ENCODE measurements at regions not wholly inside any gene's neighbourhood (a gene's known extent, or its start where the extent isn't known, plus 50 kb on each side); places are given as distances from the start of the nearest gene placed in this dataset.
A peak's percentile ranks its signal among the peaks of the same experiment; 100 is the strongest.

DNA sequence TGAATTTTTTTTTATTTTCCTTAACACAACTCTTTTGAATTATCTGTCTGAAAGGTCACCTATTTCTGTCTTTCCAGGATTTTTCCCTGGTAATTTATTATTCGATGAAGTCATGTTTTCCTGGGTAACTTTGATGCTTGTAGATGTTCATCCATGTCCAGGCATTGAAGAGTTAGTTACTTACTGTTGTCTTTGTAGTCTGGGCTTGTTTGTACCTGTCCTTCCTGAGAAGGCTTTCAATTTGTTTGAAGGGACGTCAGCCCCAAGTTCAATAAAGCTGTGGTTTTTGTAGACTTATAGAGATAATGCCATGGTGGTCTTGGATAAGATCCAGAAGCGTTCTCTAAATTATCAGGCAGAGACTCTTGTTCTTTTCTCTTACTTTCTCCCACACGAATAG, 252.4 kb upstream of the ARHGAP24 start:
- no peak for DNase-seq
- no peaks in the 10 kb centered on the region for H3K9me3 ChIP-seq (ENCODE audit: severe bottlenecking)

DNA sequence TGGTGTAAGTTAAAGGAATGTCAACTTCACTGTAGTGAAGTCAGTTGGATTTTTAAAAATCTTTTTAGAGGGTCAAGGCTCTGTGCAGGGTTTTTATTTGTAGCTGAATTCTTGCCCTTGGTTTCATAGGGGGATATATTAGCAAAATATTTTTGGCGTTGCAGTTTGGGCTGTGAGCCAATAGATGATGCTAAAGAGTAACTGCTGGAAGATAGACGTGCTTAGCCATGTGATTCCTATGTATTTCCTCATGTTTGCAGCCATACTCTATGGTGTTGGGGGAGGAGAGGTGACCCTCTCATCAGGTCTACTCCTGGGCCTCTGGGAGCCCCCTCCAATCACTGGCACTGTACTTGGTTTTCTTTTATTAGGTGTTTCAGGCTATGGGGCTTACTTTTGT, 246.7 kb upstream of the ARHGAP24 start:
- H3K27ac ChIP-seq, result no peak overlapping the region
- no peaks in the 10 kb centered on the region for H3K36me3 ChIP-seq
- H3K4me3 ChIP-seq (ENCODE audit: low read depth, low read length), result no peak overlapping the region
- H3K9me3 ChIP-seq (ENCODE audit: severe bottlenecking), result no peaks in the 10 kb centered on the region
- TF ChIP-seq, protein P1, sequence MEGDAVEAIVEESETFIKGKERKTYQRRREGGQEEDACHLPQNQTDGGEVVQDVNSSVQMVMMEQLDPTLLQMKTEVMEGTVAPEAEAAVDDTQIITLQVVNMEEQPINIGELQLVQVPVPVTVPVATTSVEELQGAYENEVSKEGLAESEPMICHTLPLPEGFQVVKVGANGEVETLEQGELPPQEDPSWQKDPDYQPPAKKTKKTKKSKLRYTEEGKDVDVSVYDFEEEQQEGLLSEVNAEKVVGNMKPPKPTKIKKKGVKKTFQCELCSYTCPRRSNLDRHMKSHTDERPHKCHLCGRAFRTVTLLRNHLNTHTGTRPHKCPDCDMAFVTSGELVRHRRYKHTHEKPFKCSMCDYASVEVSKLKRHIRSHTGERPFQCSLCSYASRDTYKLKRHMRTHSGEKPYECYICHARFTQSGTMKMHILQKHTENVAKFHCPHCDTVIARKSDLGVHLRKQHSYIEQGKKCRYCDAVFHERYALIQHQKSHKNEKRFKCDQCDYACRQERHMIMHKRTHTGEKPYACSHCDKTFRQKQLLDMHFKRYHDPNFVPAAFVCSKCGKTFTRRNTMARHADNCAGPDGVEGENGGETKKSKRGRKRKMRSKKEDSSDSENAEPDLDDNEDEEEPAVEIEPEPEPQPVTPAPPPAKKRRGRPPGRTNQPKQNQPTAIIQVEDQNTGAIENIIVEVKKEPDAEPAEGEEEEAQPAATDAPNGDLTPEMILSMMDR (IDR thresholded peaks at IDR 0.05; ENCODE audit: low read depth, low read length), result peak; percentile 50
- no peak for DNase-seq
- no peaks in the 10 kb centered on the region for H3K27me3 ChIP-seq (ENCODE audit: insufficient read depth, low read depth, severe bottlenecking)

More for the DNA sequence above, 252.4 kb upstream of the ARHGAP24 start:
- Histone ChIP-seq H3K4me3 (ENCODE audit: low read depth, low read length) (no peak overlapping the region), H3K36me3 (no peaks in the 10 kb centered on the region), H3K27me3 (ENCODE audit: insufficient read depth, low read depth, severe bottlenecking) (no peaks in the 10 kb centered on the region), H3K27ac (no peak overlapping the region)
- TF ChIP-seq, protein P1 (IDR thresholded peaks at IDR 0.05; ENCODE audit: low read depth, low read length), result no peak

DNA sequence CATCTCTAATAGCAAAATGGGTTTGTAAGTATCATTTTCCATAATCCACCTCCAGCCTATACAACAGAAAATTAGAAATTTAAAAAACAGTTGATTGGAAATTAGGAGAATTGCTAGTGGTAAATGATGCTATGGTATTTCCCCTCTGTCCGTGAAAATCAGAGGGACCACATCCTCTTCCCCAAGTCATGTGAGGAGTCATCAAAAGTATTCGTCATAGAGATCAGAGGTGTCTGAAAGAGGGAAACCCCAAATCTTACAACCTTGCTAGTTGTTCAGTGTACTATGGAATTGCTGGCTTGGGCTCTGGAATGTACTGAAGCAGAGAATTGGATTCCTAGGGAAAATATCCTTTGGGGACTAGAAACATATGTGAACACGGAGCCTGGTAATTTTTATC, 241.4 kb upstream of the ARHGAP24 start:
- no peak overlapping the region for H3K4me3 ChIP-seq (ENCODE audit: low read depth, low read length)
- DNase-seq, result no peak
- H3K9me3 ChIP-seq (ENCODE audit: severe bottlenecking), result no peaks in the 10 kb centered on the region
- H3K27me3 ChIP-seq (ENCODE audit: insufficient read depth, low read depth, severe bottlenecking), result no peaks in the 10 kb centered on the region
- no peaks in the 10 kb centered on the region for H3K36me3 ChIP-seq
- no peak overlapping the region for H3K27ac ChIP-seq
- TF ChIP-seq, protein P1 (IDR thresholded peaks at IDR 0.05; ENCODE audit: low read depth, low read length), result no peak

DNA sequence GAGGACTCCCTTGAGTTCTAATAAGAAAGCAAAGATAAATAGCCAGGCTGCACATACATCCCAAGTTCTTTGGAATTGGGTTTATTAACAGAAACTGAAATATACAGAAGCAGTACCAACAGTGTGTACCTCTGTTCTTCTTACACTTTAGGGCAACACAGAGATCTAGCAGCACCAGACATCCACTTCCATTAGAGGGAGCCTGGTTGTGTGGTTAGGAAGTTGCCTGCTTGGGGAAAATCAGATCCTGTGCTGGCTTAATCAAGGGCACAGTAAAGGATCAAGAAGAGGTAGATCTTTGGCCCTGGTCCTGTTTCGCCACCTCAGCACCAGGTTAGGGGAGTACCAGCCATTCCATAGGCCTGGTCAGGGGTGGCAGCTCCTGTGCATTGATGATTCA, 231.1 kb upstream of the ARHGAP24 start:
- no peaks in the 10 kb centered on the region for H3K9me3 ChIP-seq (ENCODE audit: severe bottlenecking)
- H3K27me3 ChIP-seq (ENCODE audit: insufficient read depth, low read depth, severe bottlenecking), result no peaks in the 10 kb centered on the region
- DNase-seq, result no peak
- H3K36me3 ChIP-seq, result no peaks in the 10 kb centered on the region
- TF ChIP-seq, protein P1 (IDR thresholded peaks at IDR 0.05; ENCODE audit: low read depth, low read length), result no peak
- no peak overlapping the region for H3K27ac ChIP-seq
- no peak overlapping the region for H3K4me3 ChIP-seq (ENCODE audit: low read depth, low read length)

DNA sequence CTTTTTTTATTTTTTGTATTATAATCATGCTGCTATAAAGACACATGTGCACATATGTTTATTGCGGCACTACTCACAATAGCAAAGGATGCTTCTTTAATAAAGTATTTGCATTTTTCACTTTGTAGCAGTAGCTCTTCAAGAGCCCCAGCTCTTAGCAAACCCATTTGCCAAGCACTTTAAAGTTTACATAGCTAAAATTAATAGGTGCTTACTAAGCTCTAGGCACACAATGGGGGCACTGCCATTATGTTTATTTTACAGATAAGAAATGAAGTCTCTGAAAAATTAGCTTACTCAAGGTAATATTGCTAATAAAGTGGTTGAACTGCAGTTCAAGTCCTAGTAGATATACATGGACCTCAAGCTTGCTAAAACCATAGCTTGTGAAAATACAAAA, 230.3 kb upstream of the ARHGAP24 start:
- H3K4me3 ChIP-seq (ENCODE audit: low read depth, low read length), result no peak overlapping the region
- TF ChIP-seq, protein P1 (IDR thresholded peaks at IDR 0.05; ENCODE audit: low read depth, low read length), result no peak
- no peak for DNase-seq
- no peak overlapping the region for H3K27ac ChIP-seq
- no peaks in the 10 kb centered on the region for H3K36me3 ChIP-seq
- no peaks in the 10 kb centered on the region for H3K9me3 ChIP-seq (ENCODE audit: severe bottlenecking)
- no peaks in the 10 kb centered on the region for H3K27me3 ChIP-seq (ENCODE audit: insufficient read depth, low read depth, severe bottlenecking)

DNA sequence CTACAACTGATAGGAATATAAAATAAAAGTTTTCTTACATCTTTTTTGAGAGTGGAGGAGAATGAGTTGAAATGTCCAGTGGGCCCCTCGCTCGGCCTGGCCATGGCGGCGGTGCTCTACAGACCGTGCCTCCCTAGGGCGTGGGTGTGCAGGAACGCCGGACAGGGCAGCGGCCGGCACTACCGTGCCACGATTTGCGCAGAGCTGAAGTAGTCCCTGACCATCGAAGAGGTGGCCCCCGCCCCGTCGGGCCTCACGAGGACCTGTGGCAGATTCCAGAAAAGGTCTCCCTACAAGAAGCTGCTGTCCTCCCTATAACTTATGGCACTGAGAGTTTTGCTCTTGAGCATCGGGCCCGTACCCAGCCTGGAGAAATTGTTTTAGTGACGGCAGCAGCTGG, 228.9 kb upstream of the ARHGAP24 start:
- no peak overlapping the region for H3K27ac ChIP-seq
- no peak overlapping the region for H3K4me3 ChIP-seq (ENCODE audit: low read depth, low read length)
- DNase-seq, result no peak
- no peaks in the 10 kb centered on the region for H3K9me3 ChIP-seq (ENCODE audit: severe bottlenecking)
- H3K36me3 ChIP-seq, result no peaks in the 10 kb centered on the region
- TF ChIP-seq, protein P1 (IDR thresholded peaks at IDR 0.05; ENCODE audit: low read depth, low read length), result no peak
- H3K27me3 ChIP-seq (ENCODE audit: insufficient read depth, low read depth, severe bottlenecking), result no peaks in the 10 kb centered on the region

Measured in WERI-Rb-1 (cell line).